Activated naive CD4-positive, alpha-beta T cell treated with anti-CD3 and anti-CD28 coated beads, Interleukin-2, amount 50 U/mL, for 24 hours (primary cell): ENCODE measurements at regions not wholly inside any gene's neighbourhood (a gene's known extent, or its start where the extent isn't known, plus 50 kb on each side); places are given as distances from the start of the nearest gene placed in this dataset.

Source experiments
- H3K27ac Mint-ChIP-seq: one replicate; pipeline ENCODE4 v1.8.0; 2021; ENCODE audit warnings: mild to moderate bottlenecking, mixed read lengths
- H3K27me3 Mint-ChIP-seq: one replicate; pipeline ENCODE4 v1.8.0; 2021; ENCODE audit warnings: mixed read lengths
- H3K36me3 Mint-ChIP-seq: one replicate; pipeline ENCODE4 v1.8.0; 2021; ENCODE audit warnings: mixed read lengths
- H3K4me1 Mint-ChIP-seq: one replicate; pipeline ENCODE4 v1.8.0; 2021; ENCODE audit warnings: mixed read lengths
- H3K4me3 Mint-ChIP-seq: one replicate; pipeline ENCODE4 v1.8.0; 2021; ENCODE audit warnings: mild to moderate bottlenecking, mixed read lengths
- H3K9me3 Mint-ChIP-seq: one replicate; pipeline ENCODE4 v1.8.0; 2021; ENCODE audit warnings: mixed read lengths

DNA sequence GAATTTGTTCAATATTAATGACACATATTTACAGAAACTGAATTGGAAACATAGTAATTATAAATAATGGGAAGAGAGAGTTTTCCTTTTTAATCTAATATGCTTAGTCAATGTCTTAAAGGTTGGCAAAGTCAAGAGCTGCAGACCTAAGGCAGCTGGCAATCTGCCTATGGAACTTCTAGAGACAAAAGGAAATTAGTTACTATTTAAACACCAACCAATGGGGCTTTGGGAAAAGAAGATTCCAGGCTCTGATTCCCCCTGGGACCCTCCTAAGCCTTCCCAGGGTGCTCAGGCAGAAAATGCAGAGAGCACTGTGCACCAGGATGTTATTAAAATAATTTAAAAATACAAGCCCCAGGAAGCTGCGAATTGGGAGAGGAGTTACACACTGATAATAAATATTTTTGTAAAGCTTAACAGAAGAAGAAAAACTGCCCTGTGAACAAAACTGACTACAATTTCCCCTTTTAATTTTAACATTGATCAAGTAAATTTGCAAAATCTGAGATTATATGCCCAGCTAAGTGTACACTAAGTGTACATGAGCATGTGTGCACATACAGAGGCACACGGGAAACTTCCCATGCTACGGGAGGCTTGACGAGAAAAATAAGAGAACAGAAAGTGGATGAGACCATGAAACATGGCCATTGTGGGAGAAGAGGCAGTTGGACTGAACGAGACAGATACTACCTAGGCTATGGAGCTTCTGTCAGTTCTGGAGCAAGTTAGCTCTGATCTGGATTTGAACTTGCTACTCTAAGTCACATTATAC lies 77.4 kb upstream of the ADAMTS16 start:
- no peaks in the 10 kb centered on the region for H3K4me1 Mint-ChIP-seq
- H3K27ac Mint-ChIP-seq, result no peak overlapping the region
- no peak overlapping the region for H3K4me3 Mint-ChIP-seq
- H3K9me3 Mint-ChIP-seq, result peaks cover 13% of the 10 kb centered on the region
- peaks cover 1% of the 10 kb centered on the region for H3K27me3 Mint-ChIP-seq
- H3K36me3 Mint-ChIP-seq, result no peaks in the 10 kb centered on the region

- no peaks in the 10 kb centered on the region for H3K36me3 Mint-ChIP-seq
- no peak overlapping the region for H3K27ac Mint-ChIP-seq
- H3K27me3 Mint-ChIP-seq, result peaks cover 1% of the 10 kb centered on the region
- H3K9me3 Mint-ChIP-seq, result peaks cover 13% of the 10 kb centered on the region
- H3K4me1 Mint-ChIP-seq, result no peaks in the 10 kb centered on the region
- H3K4me3 Mint-ChIP-seq, result no peak overlapping the region
These were observed 76.6 kb upstream of the ADAMTS16 start for GRCh38 chr5:5063533-5063953.

GRCh38 chr5:5065472-5065871 lies 74.7 kb upstream of the ADAMTS16 start:
- H3K36me3 Mint-ChIP-seq, result no peaks in the 10 kb centered on the region
- H3K27ac Mint-ChIP-seq, result no peak overlapping the region
- H3K4me3 Mint-ChIP-seq, result no peak overlapping the region
- no peaks in the 10 kb centered on the region for H3K27me3 Mint-ChIP-seq
- peaks cover 8% of the 10 kb centered on the region for H3K9me3 Mint-ChIP-seq
- H3K4me1 Mint-ChIP-seq, result no peaks in the 10 kb centered on the region

GRCh38 chr5:5066276-5067186 lies 73.6 kb upstream of the ADAMTS16 start:
- no peaks in the 10 kb centered on the region for H3K4me1 Mint-ChIP-seq
- no peaks in the 10 kb centered on the region for H3K36me3 Mint-ChIP-seq
- H3K9me3 Mint-ChIP-seq, result peaks cover 8% of the 10 kb centered on the region
- H3K27me3 Mint-ChIP-seq, result no peaks in the 10 kb centered on the region
- H3K4me3 Mint-ChIP-seq, result no peak overlapping the region
- no peak overlapping the region for H3K27ac Mint-ChIP-seq

GRCh38 chr5:5069851-5070250 lies 70.3 kb upstream of the ADAMTS16 start:
- Mint-ChIP-seq H3K9me3 (peaks cover 8% of the 10 kb centered on the region), H3K27ac (no peak overlapping the region), H3K27me3 (no peaks in the 10 kb centered on the region), H3K36me3 (no peaks in the 10 kb centered on the region), H3K4me3 (no peak overlapping the region), H3K4me1 (no peaks in the 10 kb centered on the region)

- H3K27me3 Mint-ChIP-seq, result peaks cover 4% of the 10 kb centered on the region
- no peaks in the 10 kb centered on the region for H3K4me1 Mint-ChIP-seq
- no peak overlapping the region for H3K4me3 Mint-ChIP-seq
- H3K27ac Mint-ChIP-seq, result no peak overlapping the region
- H3K9me3 Mint-ChIP-seq, result peaks cover 4% of the 10 kb centered on the region
- H3K36me3 Mint-ChIP-seq, result no peaks in the 10 kb centered on the region
These were observed 68.6 kb upstream of the ADAMTS16 start for GRCh38 chr5:5071554-5071953.

GRCh38 chr5:5077236-5077635 lies 62.9 kb upstream of the ADAMTS16 start:
- H3K27me3 Mint-ChIP-seq, result peaks cover 4% of the 10 kb centered on the region

GRCh38 chr5:5078009-5078897 lies 61.9 kb upstream of the ADAMTS16 start:
- H3K4me3 Mint-ChIP-seq, result no peak overlapping the region
- peaks cover 4% of the 10 kb centered on the region for H3K27me3 Mint-ChIP-seq
- no peak overlapping the region for H3K27ac Mint-ChIP-seq
- H3K36me3 Mint-ChIP-seq, result no peaks in the 10 kb centered on the region
- H3K9me3 Mint-ChIP-seq, result peaks cover 4% of the 10 kb centered on the region
- H3K4me1 Mint-ChIP-seq, result no peaks in the 10 kb centered on the region

More at GRCh38 chr5:5077236-5077635, 62.9 kb upstream of the ADAMTS16 start:
- Mint-ChIP-seq H3K27ac (no peak overlapping the region), H3K4me3 (no peak overlapping the region), H3K36me3 (no peaks in the 10 kb centered on the region), H3K4me1 (no peaks in the 10 kb centered on the region), H3K9me3 (peaks cover 4% of the 10 kb centered on the region)

DNA sequence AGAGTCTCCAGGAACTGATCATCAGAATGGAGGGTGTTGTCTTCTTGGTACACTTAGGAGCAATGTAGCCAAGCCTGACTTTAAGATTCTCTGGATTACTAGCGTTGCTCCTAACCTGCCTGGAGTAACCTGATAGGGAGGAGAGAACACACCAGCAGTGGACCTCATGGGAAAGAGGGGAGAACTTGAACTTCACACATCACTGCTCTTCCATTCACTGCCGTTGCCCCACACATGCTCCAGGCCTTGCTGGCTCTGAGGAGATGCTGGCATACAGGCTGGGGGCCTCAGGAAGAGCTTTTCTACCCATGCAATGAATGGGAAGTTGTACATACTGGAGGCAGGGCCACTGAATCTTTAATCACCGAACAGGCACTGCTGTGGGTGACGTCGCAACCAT lies 60.3 kb upstream of the ADAMTS16 start:
- Mint-ChIP-seq H3K27me3 (peaks cover 5% of the 10 kb centered on the region), H3K9me3 (peaks cover 4% of the 10 kb centered on the region), H3K4me3 (no peak overlapping the region), H3K27ac (no peak overlapping the region), H3K4me1 (no peaks in the 10 kb centered on the region), H3K36me3 (no peaks in the 10 kb centered on the region)

DNA sequence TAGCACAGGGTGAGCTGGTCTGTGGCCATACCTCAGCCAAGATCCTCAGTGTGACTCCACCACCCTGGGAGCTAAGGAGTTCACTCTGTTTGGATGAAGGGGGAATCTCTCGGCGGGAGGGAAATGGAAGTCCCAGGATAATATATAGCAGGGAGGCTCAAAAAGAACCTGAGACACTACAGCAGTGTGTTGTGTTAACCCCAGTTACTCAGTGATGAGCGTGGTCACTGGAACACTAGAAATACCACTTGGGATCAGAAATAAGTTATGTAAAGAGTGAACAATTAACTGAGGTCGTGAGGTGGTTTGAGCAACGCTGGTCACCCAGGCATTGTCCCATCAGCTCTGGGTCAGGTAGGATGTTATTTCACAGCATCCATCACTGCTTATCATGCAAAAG lies 59.3 kb upstream of the ADAMTS16 start:
- Mint-ChIP-seq H3K4me1 (no peaks in the 10 kb centered on the region), H3K36me3 (no peaks in the 10 kb centered on the region), H3K27ac (no peak overlapping the region), H3K27me3 (peaks cover 6% of the 10 kb centered on the region), H3K9me3 (peaks cover 4% of the 10 kb centered on the region), H3K4me3 (no peak overlapping the region)

DNA sequence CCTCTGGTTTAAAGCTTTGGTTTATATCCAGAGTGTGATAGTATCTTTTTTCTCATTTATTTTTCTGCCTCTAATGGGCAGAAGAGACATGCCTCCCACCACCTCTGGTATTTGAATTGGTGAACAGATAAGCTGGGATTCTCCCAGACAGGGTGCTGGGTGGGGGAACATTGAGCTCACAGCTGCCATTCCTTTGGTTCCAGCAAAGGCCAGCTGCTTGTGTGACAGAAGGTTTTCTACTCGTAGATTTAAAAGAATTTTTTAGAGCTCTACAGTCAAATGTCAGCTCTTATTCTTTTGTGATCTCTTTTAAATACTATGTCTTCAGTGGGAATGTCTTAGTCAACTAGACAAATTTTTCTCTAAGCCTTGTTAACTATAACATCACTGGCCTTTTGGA lies 54.7 kb upstream of the ADAMTS16 start:
- Mint-ChIP-seq H3K27ac (no peak overlapping the region), H3K4me1 (no peaks in the 10 kb centered on the region), H3K4me3 (no peak overlapping the region), H3K36me3 (no peaks in the 10 kb centered on the region), H3K27me3 (peaks cover 2% of the 10 kb centered on the region), H3K9me3 (no peaks in the 10 kb centered on the region)

DNA sequence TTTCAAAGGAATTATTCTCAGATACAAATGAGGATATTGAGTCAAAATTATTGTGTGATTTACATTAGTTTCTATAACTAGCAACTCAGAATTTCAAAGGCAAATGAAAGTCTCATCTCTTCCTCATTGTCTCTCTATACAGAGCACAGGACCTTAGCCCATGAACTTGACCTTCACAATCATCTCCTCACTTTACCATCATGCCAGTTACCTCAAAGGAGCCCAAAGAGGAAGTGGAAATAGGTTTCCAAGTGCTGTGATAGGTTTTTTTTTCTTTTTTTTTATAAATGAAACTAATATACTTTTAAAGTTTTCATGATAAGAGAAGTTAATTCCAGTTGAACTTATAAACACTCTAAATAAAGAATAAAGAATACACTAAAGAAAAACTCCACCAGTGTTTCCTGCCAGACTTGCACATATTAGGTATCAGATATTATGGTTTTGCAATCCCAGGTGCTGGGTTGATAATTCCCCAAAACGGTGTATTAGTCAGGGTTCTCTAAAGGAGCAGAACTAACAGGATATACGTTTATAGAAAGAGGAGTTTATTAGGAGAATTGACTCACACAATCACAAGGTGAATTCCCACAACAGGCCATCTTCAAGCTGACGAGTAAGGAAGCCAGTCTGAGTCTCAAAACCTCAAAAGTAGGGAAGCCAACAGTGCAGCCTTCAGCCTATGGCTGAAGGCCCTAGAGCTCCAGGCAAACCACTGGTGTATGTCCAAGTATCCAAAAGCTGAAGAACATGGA lies 50.1 kb upstream of the ADAMTS16 start:
- no peaks in the 10 kb centered on the region for H3K27me3 Mint-ChIP-seq
- no peaks in the 10 kb centered on the region for H3K36me3 Mint-ChIP-seq
- H3K9me3 Mint-ChIP-seq, result no peaks in the 10 kb centered on the region
- no peak overlapping the region for H3K27ac Mint-ChIP-seq
- no peak overlapping the region for H3K4me3 Mint-ChIP-seq
- H3K4me1 Mint-ChIP-seq, result no peaks in the 10 kb centered on the region
